GM21786 (cell line): ENCODE measurements at regions not wholly inside any gene's neighbourhood (a gene's known extent, or its start where the extent isn't known, plus 50 kb on each side); places are given as distances from the start of the nearest gene placed in this dataset.

Experiments used
- ATAC-seq: cut with Tn5 transposase; IDR thresholded peaks from one replicate; pipeline ENCODE4 v1.9.1; 2021; ENCODE audit not compliant: unreplicated experiment

- ATAC-seq: no peak
Observed at GRCh38 chr2:57981083-57981768, 65.4 kb upstream of the VRK2 start.

DNA sequence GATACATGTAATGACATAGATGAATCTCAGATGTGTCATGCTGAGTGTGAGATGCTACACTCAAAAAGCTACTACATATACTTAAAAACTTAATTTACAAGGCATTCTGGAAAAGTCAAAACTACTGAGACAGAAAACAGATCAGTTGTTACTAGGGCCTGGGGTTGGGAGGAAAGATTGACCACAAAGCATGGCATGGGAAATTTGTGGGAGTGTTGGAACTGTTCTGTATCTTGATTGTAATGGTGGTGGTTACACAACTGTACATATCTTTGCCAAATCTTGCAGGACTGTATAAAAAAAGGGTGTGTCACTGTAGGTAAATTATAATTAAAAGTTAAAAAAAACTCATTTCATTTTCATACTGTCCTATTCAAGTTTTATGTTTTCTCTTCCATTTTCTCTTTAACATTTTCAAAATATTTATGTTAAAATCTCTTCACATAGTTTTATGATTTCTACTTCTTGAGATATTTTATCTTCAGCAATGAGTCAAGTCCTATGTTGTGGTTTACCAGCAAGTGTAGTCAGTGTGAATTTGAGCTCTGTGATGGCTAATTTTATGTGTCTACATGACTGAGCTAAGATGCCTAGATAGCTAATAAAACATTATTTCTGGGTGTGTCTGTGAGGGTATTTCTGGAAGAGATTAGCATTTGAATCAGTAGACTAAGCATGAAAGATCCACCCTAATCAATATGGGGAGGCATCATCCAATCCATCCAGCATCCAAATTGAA is 58.6 kb upstream of the VRK2 start:
- no peak for ATAC-seq

DNA sequence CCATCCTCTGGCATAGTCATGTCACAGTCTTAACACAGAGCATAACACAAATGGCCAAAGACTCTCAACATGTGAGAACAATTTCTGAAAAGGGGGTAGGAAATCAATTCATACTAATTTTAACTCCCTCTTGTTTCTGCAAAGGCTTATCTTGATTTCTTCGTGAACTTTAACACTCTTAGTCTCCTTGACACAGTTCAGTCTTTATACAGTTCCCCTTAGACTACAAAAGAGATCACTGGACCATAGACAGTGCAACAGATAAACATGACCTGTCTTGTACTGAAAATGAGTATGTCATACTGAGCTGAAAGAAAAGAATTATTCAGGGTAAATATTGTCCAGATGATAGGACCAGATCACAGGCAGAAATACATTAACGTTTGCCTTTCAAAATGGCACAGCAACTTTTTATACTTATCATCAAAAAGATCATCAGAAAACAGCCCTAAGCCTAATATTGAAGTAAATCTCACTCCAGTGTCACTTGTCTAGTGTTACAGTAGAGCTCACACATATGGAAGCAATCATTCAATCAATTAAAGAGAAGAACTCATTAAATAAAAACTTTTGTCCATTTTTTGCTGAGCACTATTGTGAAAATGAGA is 56.4 kb upstream of the VRK2 start:
- peak; percentile 92 for ATAC-seq
